GM21381 (cell line): ENCODE measurements at regions not wholly inside any gene's neighbourhood (a gene's known extent, or its start where the extent isn't known, plus 50 kb on each side); places are given as distances from the start of the nearest gene placed in this dataset.
"Not testable (repeated sequence)": the region's sequence is repeated elsewhere in the genome, so short reads cannot be mapped to it uniquely, and the experiment has no call there.

Source experiments
- ATAC-seq: cut with Tn5 transposase; IDR thresholded peaks from one replicate; pipeline ENCODE4 v1.9.1; 2021; ENCODE audit warnings: mild to moderate bottlenecking, moderate library complexity; ENCODE audit not compliant: unreplicated experiment

GRCh38 chr10:25076506-25077177 lies 60.2 kb downstream of the THNSL1 start:
- no peak for ATAC-seq

GRCh38 chr10:25078658-25079431 lies 62.4 kb downstream of the THNSL1 start:
- ATAC-seq = no peak

GRCh38 chr10:25080880-25081581 lies 64.6 kb downstream of the THNSL1 start:
- ATAC-seq = peak; percentile 88

- ATAC-seq = no peak
Measured at GRCh38 chr10:25082276-25083204, 66.1 kb downstream of the THNSL1 start.

- ATAC-seq = no peak
Measured at GRCh38 chr10:25083546-25084111, 67.2 kb downstream of the THNSL1 start.

- no peak for ATAC-seq
Measured at GRCh38 chr10:25084447-25084846, 68.0 kb downstream of the THNSL1 start.

- no peak for ATAC-seq
Measured at GRCh38 chr10:25094590-25094989, 78.2 kb downstream of the THNSL1 start.

- ATAC-seq = no peak
Measured at GRCh38 chr10:25097669-25098411, 77.0 kb upstream of the GPR158 start.

GRCh38 chr10:25100141-25100540 lies 74.7 kb upstream of the GPR158 start:
- no peak for ATAC-seq

GRCh38 chr10:25101461-25102146 lies 73.2 kb upstream of the GPR158 start:
- ATAC-seq = no peak

GRCh38 chr10:25102147-25102822 lies 72.5 kb upstream of the GPR158 start:
- no peak for ATAC-seq

- ATAC-seq = no peak
Measured at GRCh38 chr10:25103703-25104102, 71.1 kb upstream of the GPR158 start.

GRCh38 chr10:25104441-25104840 lies 70.4 kb upstream of the GPR158 start:
- ATAC-seq = no peak

GRCh38 chr10:25105262-25105661 lies 69.5 kb upstream of the GPR158 start:
- ATAC-seq = no peak

GRCh38 chr10:25105743-25106260 lies 69.0 kb upstream of the GPR158 start:
- ATAC-seq = no peak

- ATAC-seq = no peak
Measured at GRCh38 chr10:25107756-25108155, 67.0 kb upstream of the GPR158 start.

GRCh38 chr10:25109896-25110295 lies 64.9 kb upstream of the GPR158 start:
- not testable (repeated sequence) for ATAC-seq

- no peak for ATAC-seq
Measured at GRCh38 chr10:25112016-25112415, 62.8 kb upstream of the GPR158 start.
